Activated CD4-positive, alpha-beta T cell treated with anti-CD3 and anti-CD28 coated beads, Interleukin-2, amount 10 ng/mL, durations not matched to agents 7 days and 5 days (primary cell): ENCODE measurements at regions not wholly inside any gene's neighbourhood (a gene's known extent, or its start where the extent isn't known, plus 50 kb on each side); places are given as distances from the start of the nearest gene placed in this dataset.
A peak's percentile ranks its signal among the peaks of the same experiment; 100 is the strongest.
"Not testable (repeated sequence)": the region's sequence is repeated elsewhere in the genome, so short reads cannot be mapped to it uniquely, and the experiment has no call there.

Experiments
- CTCF ChIA-PET: fragments of 350-600 bp; sonication (Branson Sonifier 250); formaldehyde crosslinking; loops from one replicate; lab custom pipeline; 2021; ENCODE audit warnings: antibody characterized with exemption; lab: Charles Lee
- POLR2A ChIA-PET: fragments of 350-600 bp; sonication (Branson Sonifier 250); formaldehyde crosslinking; loops from one replicate; lab custom pipeline; 2021; ENCODE audit warnings: antibody characterized with exemption; lab: Charles Lee
- DNase-seq: peaks from one replicate; pipeline ENCODE4 v3.0.0-alpha.2; 2020
- H3K27ac Mint-ChIP-seq: one replicate; pipeline ENCODE4 v1.8.0; 2021; ENCODE audit warnings: mild to moderate bottlenecking, moderate library complexity, mixed read lengths
- H3K27me3 Mint-ChIP-seq: one replicate; pipeline ENCODE4 v1.8.0; 2021; ENCODE audit warnings: mixed read lengths
- H3K36me3 Mint-ChIP-seq: one replicate; pipeline ENCODE4 v1.8.0; 2021; ENCODE audit warnings: low read depth, mixed read lengths
- H3K4me1 Mint-ChIP-seq: one replicate; pipeline ENCODE4 v1.8.0; 2021; ENCODE audit warnings: mixed read lengths
- H3K4me3 Mint-ChIP-seq: one replicate; pipeline ENCODE4 v1.8.0; 2021; ENCODE audit warnings: mild to moderate bottlenecking, moderate library complexity, mixed read lengths
- H3K9me3 Mint-ChIP-seq: one replicate; pipeline ENCODE4 v1.8.0; 2021; ENCODE audit warnings: mixed read lengths

DNA sequence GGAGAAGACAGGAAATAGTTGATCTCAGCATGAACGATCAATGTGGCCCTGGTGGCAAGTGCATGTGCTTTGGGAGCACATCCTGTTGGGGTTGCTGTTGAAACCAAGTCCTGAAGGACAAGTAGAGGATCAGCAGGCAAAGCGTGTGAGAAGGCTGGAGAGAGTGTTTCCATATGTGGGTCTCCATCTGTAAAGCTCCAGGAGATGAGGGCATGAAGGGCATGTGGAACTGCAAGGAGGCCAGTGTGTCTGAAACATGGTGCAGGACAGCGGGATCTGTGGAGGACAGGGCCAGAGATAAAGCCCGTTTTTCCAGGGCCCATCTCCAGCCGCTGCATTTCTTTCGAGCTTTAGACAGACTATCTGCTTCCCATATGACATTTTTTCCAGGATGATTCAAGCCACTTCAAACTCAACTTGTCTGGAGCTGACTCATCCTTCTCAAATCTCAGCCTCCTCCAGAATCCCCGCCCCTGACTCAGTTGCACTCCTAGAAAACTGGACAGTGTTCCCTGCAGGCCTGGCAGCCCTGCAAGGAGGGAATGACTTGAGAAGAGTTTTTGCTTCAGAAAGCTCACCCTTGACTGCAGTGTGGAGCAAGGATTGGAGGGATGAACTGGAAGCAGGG lies 226.1 kb downstream of the VAPA start:
- Mint-ChIP-seq H3K27me3 (peaks cover 2% of the 10 kb centered on the region), H3K4me1 (peaks cover 12% of the 10 kb centered on the region), H3K36me3 (no peaks in the 10 kb centered on the region), H3K9me3 (no peaks in the 10 kb centered on the region), H3K27ac (peak overlapping the region; percentile 43), H3K4me3 (no peak overlapping the region)
- no peak for DNase-seq
- ChIA-PET POLR2A (no interaction called here), CTCF (no interaction called here)

DNA sequence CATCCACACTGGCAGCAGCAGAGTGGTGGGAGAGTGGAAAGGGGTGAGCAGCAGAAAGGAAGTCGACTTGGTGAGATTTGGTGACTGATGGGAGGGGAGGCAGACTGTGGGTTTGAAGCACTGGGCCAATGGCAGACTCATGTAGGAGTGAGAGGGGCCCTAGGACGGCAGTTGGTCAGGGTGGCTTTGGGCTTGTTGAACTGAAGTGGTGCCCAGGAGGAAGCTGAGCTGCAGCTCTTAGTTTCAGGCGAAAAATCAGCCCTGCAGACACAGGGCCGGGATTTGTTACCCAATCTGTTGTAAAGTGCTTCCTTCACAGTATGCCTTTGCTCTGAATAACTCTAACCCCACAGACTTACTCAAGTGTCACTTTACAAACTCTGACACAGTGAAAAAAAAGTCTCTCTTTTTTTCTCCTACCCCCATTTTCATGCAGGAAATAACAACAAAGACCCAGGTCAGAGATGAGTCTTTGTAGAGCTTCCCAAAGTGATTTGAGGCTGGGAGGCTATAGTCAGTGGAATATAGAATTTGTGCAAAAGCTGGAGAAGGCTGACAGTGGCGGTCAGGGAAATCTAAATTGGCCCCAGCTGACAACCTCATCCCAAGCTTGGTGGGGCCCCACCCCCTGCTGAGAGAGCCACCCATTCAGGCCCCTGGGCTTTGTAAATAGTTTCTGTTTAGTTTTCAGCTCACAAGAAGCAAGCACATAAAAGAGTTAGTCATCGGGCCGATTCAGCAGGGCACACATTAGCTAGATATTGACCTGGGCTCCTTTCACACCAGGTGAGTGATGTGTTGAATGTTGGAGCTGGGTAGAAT lies 226.9 kb downstream of the VAPA start:
- DNase-seq: no peak
- Mint-ChIP-seq H3K27me3 (peaks cover 2% of the 10 kb centered on the region), H3K4me3 (no peak overlapping the region), H3K27ac (no peak overlapping the region), H3K36me3 (no peaks in the 10 kb centered on the region), H3K4me1 (peaks cover 12% of the 10 kb centered on the region), H3K9me3 (no peaks in the 10 kb centered on the region)
- POLR2A ChIA-PET: no interaction called here
- CTCF ChIA-PET: no interaction called here

DNA sequence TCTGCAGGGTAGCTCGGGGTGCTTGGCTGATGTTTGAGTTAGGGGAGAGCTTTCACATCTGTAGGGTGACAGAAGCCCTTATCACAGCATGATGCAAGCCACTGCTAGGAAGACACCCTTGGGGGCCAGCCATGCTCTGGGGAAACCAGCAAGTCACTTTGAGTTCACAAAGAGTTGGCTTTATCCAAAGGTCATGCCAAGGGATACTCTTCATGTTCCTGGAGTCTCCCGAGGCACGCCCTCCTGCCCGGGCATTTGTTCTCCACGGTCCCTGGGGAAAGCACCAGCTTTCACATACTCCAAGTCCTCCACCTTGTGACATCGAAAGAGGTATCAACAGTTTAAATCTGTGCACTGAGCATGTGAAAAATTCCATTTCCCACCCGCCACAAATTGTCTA lies 227.7 kb downstream of the VAPA start:
- ChIA-PET POLR2A (no interaction called here), CTCF (no interaction called here)
- no peak for DNase-seq
- no peaks in the 10 kb centered on the region for H3K36me3 Mint-ChIP-seq
- H3K4me1 Mint-ChIP-seq: peaks cover 12% of the 10 kb centered on the region
- H3K4me3 Mint-ChIP-seq: no peak overlapping the region
- H3K27me3 Mint-ChIP-seq: peaks cover 2% of the 10 kb centered on the region
- no peaks in the 10 kb centered on the region for H3K9me3 Mint-ChIP-seq
- no peak overlapping the region for H3K27ac Mint-ChIP-seq

DNA sequence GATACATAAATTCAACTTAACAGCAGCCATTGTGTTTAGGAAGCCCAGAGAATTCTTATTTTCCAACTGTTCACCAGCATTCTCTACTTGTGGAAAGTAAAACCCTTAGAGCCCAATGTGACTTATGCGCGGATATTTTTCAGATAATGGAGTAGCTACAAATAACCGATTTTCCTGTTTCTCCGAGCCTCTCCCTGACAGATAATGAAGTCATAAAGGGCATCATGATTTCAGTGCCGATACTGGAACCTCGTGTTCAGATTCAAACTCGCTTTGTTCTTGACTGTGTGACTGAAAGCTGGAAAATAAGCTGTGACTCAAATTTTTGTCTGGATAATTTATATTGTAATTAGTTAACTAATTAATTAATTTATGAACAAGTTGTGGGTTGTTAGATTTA lies 228.2 kb downstream of the VAPA start:
- H3K27ac Mint-ChIP-seq: no peak overlapping the region
- ChIA-PET CTCF (no interaction called here), POLR2A (no interaction called here)
- no peaks in the 10 kb centered on the region for H3K36me3 Mint-ChIP-seq
- no peak overlapping the region for H3K4me3 Mint-ChIP-seq
- H3K27me3 Mint-ChIP-seq: peaks cover 2% of the 10 kb centered on the region
- no peaks in the 10 kb centered on the region for H3K9me3 Mint-ChIP-seq
- H3K4me1 Mint-ChIP-seq: peaks cover 12% of the 10 kb centered on the region
- no peak for DNase-seq

DNA sequence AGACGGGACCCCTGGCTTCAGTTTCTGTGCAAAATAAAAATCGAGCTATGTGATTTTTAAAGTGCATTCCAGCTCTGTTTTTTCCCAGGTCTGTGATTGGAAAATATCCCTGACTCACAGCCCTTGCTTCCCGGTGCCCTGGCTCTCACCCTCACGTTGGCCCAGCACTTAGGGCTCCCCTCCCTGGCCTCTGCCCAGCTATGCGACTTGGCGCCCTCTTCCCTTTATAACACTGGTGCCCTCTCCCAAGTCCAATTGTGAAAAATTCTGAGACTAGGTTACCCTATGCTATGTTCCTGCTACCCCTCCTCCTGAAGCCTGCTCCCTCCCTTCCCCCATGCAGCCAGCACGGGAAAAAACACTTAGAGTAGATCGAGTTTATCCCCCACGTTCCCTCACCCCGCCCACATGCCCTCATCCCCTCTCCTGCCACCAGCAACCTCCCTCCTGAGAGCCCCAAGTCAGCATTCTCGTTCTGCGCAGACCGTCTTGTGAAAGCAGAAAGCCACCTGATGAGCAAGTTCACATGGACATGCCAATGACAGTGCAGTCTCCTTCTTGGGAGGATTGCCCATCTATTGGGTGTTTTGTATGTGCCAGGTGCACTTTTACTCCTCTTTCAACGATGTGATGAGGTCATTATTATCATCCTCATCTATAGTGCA lies 228.8 kb downstream of the VAPA start:
- Mint-ChIP-seq H3K4me3 (no peak overlapping the region), H3K9me3 (no peaks in the 10 kb centered on the region), H3K36me3 (no peaks in the 10 kb centered on the region), H3K4me1 (peaks cover 12% of the 10 kb centered on the region), H3K27me3 (no peaks in the 10 kb centered on the region), H3K27ac (no peak overlapping the region)
- ChIA-PET CTCF (no interaction called here), POLR2A (no interaction called here)
- DNase-seq: no peak

DNA sequence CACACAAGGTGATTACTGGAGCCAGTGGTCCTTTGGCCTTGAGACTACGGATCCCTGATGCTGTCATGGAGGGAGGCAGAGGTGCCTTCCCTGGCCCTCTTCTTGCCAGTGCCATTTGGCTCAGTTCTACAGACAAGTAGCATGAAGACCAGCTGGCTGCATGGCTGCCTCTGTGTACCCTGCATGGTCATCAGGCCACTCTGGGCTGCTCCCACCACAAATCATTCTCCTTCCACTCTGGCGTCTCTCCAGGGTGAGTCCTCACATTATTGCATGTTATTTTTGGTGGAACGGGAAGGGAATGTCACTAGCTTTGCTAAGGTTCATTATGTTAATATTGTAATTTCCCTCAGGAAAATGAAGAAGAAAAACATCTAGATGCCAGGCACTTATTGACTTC lies 229.8 kb downstream of the VAPA start:
- H3K36me3 Mint-ChIP-seq: no peaks in the 10 kb centered on the region
- ChIA-PET CTCF (no interaction called here), POLR2A (interaction anchor here (0.7 kb wide), 1 partner anchor 28 kb away, joined by 4 read pairs; no protein-coding TSS in a partner anchor)
- H3K4me1 Mint-ChIP-seq: peaks cover 12% of the 10 kb centered on the region
- no peak overlapping the region for H3K27ac Mint-ChIP-seq
- no peak overlapping the region for H3K4me3 Mint-ChIP-seq
- H3K9me3 Mint-ChIP-seq: no peaks in the 10 kb centered on the region
- no peaks in the 10 kb centered on the region for H3K27me3 Mint-ChIP-seq
- no peak for DNase-seq

DNA sequence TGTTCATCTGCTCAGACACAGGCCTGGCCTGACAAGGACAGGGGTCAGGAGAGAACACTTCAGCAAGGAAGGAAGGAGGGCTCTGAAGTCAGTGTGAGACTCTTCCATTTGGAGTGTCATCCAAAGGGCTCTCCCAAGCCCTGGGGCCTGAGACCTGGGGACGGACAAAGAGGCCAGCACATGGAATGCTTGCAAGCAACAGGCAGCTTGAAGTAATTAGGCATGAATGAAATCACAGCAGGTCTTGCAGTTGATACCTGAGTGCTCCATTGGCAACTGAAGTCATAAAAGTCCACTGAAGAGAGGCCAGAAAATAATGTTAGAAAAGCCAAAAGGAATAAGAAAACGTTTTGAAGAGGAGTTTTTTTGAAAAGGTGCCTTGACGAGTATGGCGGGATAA lies 231.7 kb downstream of the VAPA start:
- H3K4me3 Mint-ChIP-seq: no peak overlapping the region
- no peak for DNase-seq
- H3K4me1 Mint-ChIP-seq: peaks cover 3% of the 10 kb centered on the region
- no peaks in the 10 kb centered on the region for H3K36me3 Mint-ChIP-seq
- H3K27ac Mint-ChIP-seq: no peak overlapping the region
- no peaks in the 10 kb centered on the region for H3K9me3 Mint-ChIP-seq
- CTCF ChIA-PET: no interaction called here
- no peaks in the 10 kb centered on the region for H3K27me3 Mint-ChIP-seq
- POLR2A ChIA-PET: no interaction called here

DNA sequence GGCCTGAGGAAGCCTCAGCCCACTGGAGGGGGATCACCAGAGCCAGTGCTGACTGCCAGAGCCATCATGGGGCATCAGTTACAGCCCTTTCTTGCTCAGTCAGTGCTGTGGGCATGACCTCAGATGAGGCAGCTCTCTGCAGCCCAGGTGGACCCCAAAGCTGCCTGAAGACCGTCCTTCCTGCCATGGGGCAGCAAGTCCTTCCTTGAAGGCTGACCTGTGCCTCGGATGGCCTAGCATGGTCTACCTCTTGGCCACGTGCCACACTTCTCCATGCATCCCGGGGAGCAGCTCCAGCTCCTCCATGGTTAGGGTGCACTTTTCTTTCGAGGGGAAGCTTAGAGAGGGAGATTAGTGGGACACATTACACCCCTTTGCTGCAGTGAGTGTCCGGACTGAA lies 233.4 kb downstream of the VAPA start:
- H3K4me3 Mint-ChIP-seq: no peak overlapping the region
- no peak for DNase-seq
- H3K4me1 Mint-ChIP-seq: no peaks in the 10 kb centered on the region
- no peaks in the 10 kb centered on the region for H3K27me3 Mint-ChIP-seq
- POLR2A ChIA-PET: no interaction called here
- no peak overlapping the region for H3K27ac Mint-ChIP-seq
- no peaks in the 10 kb centered on the region for H3K36me3 Mint-ChIP-seq
- CTCF ChIA-PET: no interaction called here
- no peaks in the 10 kb centered on the region for H3K9me3 Mint-ChIP-seq

DNA sequence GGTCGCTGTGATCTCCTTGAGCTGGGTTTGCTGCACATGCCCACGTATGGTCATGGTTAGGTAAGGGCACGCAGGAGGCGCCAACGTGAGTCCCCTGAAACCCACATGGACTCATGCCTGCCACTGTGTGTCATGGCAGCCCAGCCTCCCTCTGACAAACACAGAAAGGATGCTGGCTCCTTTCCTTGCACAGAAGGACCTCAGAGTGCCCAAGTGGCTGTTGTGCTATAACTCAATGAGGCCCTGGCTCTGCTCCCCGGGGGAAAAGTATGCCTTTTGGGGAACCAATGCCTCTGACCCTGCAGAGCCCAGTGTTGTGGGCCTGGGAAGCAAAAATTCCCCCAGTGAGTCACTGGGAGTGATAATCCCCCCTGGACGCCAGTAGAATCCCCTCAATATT lies 233.9 kb downstream of the VAPA start:
- Mint-ChIP-seq H3K4me3 (no peak overlapping the region), H3K9me3 (no peaks in the 10 kb centered on the region), H3K4me1 (no peaks in the 10 kb centered on the region), H3K27me3 (no peaks in the 10 kb centered on the region), H3K27ac (no peak overlapping the region), H3K36me3 (no peaks in the 10 kb centered on the region)
- CTCF ChIA-PET: no interaction called here
- DNase-seq: no peak
- POLR2A ChIA-PET: no interaction called here

DNA sequence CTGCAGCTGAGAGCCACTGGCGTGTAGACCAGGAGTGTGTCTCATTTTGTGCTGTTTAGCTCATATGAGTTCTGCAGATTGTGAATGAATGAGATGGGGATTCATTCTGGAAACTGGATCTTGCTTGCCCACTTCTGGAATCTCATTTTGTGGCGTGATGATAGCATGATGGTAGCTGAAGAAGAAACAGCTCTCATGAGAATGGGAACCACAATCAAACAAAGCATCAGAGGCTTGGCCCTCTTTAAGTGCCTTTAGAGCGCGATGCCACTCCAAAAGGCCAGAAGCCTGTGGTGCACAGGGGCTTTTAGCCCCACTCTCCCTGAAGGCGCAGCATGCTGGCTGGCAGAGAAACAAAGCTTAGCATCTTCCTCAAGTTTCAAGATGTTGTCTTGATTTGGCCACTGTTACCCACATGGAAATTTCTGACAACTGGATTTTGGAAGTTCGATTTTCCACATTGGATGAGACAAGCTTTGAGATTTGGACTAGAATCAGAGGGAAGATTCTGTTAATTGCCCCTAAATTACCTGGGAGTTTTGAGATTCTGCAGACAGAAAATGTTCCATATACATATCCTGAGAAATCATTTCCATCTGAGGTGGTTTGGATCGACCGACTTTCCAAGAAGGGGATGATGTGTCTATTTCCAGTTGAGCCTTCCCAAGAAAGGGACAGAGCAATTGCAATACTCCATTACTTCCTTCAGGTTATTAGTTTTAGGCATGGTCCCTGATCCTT lies 234.5 kb downstream of the VAPA start:
- ChIA-PET POLR2A (no interaction called here), CTCF (no interaction called here)
- H3K27ac Mint-ChIP-seq: no peak overlapping the region

DNA sequence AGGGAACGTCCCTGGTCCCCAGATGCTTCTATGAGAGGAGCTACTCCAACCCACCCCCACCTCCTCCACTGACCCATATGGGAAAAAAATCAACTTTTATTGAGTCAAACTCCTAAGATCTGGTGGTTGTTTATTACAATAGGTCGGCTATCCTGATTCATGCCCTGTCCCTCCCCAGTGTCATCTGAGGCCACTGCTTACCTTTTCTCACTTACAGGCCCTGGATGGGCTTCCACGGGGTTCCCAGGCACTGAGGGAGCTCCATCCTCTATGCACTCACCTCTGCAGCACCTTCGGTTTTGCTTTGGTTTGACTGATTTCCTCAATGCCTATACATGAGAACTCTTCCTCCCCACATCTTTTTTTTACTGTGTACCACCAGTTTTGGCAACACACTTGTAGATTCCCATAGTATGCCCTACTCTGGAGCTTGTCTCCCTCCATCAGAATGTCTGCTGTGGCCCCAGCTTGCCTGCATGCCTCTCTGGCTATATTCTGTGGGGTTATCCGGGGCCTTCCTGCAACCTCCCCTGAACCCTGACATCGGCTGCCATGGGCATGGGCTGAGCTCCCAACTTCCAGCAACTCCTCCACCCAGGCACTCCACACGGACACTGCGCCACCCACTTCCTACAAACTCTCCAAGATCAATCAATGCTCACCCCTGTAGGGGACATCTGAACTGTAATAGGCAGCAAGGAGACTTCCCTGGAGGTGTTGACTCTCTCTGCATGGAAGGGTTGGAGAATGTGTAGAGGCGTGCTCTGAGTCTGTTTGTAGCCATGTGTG lies 236.1 kb downstream of the VAPA start:
- POLR2A ChIA-PET: no interaction called here
- CTCF ChIA-PET: no interaction called here

More for the DNA sequence above, 234.5 kb downstream of the VAPA start:
- Mint-ChIP-seq H3K36me3 (no peaks in the 10 kb centered on the region), H3K9me3 (no peaks in the 10 kb centered on the region), H3K27me3 (no peaks in the 10 kb centered on the region), H3K4me1 (no peaks in the 10 kb centered on the region), H3K4me3 (no peak overlapping the region)
- no peak for DNase-seq

DNA sequence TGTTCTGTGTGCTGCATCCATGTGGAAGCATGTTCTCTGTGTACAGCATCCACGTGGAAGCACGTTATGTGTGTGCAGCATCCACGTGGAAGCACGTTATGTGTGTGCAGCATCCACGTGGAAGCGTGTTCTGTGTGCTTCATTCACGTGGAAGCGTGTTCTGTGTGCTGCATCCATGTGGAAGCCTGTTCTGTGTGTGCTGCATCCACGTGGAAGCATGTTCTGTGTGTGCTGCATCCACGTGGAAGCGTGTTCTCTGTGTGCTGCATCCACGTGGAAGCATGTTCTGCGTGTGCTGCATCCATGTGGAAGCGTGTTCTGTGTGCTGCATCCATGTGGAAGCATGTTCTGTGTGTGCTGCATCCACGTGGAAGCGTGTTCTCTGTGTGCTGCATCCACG lies 236.8 kb downstream of the VAPA start:
- CTCF ChIA-PET, H3K4me1 Mint-ChIP-seq, H3K27me3 Mint-ChIP-seq, DNase-seq, H3K36me3 Mint-ChIP-seq, POLR2A ChIA-PET, H3K4me3 Mint-ChIP-seq, H3K9me3 Mint-ChIP-seq, H3K27ac Mint-ChIP-seq: not testable (repeated sequence)

More for the DNA sequence above, 236.1 kb downstream of the VAPA start:
- Mint-ChIP-seq H3K36me3 (no peaks in the 10 kb centered on the region), H3K4me1 (no peaks in the 10 kb centered on the region), H3K9me3 (no peaks in the 10 kb centered on the region), H3K4me3 (no peak overlapping the region), H3K27me3 (no peaks in the 10 kb centered on the region), H3K27ac (no peak overlapping the region)
- DNase-seq: no peak
